Heart right ventricle (tissue), 16 donors: ENCODE measurements at regions not wholly inside any gene's neighbourhood (a gene's known extent, or its start where the extent isn't known, plus 50 kb on each side); places are given as distances from the start of the nearest gene placed in this dataset.

Experiments
- ATAC-seq, 8 donors: fragments of 200-7000 bp; cut with Tn5 transposase; one replicate each; pipeline ENCODE4 v1.9.1; 2020; ENCODE audit warnings: mild to moderate bottlenecking in 8 of 8, moderate library complexity in 8 of 8, moderate number of reproducible peaks in 1 of 8
- DNase-seq, 2 donors: peaks; one replicate each; pipeline ENCODE4 v3.0.0-alpha.2; 2020
- H3K27ac ChIP-seq, 10 donors: fragments of 200-600 bp; sonication (generic) in 2 of 10; one replicate each; pipeline versions ENCODE4 v1.5.0 to v1.8.0; 2020 to 2022; ENCODE audit warnings: mild to moderate bottlenecking in 3 of 10
- H3K27me3 ChIP-seq, 7 donors: fragments of 200-600 bp; one replicate each; pipeline ENCODE4 v1.8.0; 2021 to 2022; ENCODE audit warnings: mild to moderate bottlenecking in 2 of 7
- H3K36me3 ChIP-seq, 9 donors: fragments of 200-600 bp; sonication (generic) in 1 of 9; one replicate each; pipeline versions ENCODE4 v1.5.0 to v1.8.0; 2020 to 2022; ENCODE audit warnings: mild to moderate bottlenecking in 2 of 9
- H3K4me1 ChIP-seq, 9 donors: fragments of 200-600 bp; sonication (generic) in 1 of 9; one replicate each; pipeline versions ENCODE4 v1.5.0 to v1.8.0; 2020 to 2022; ENCODE audit warnings: mild to moderate bottlenecking in 4 of 9
- H3K4me3 ChIP-seq, 10 donors: fragments of 200-600 bp; sonication (generic) in 2 of 10; one replicate each; pipeline versions ENCODE4 v1.5.0 to v1.8.0; 2020 to 2022; ENCODE audit warnings: mild to moderate bottlenecking in 7 of 10, moderate library complexity in 2 of 10
- H3K9me3 ChIP-seq, 11 donors: fragments of 200-600 bp in 10 of 11; sonication (generic) in 2 of 11; one replicate each; pipeline versions ENCODE4 v1.5.0 to v1.8.0; 2013 to 2022; ENCODE audit warnings: mild to moderate bottlenecking in 2 of 11, control low read depth in 1 of 11, moderate library complexity in 1 of 11
- CTCF ChIP-seq, 9 donors: fragments of 200-600 bp; sonication (generic) in 2 of 9; IDR thresholded peaks; one replicate each; pipeline versions ENCODE4 v1.5.0 to v1.8.0; 2021 to 2022; ENCODE audit warnings: antibody characterized with exemption in 9 of 9, mild to moderate bottlenecking in 5 of 9, moderate library complexity in 1 of 9
- WGBS, 2 donors: extraction: QIAGEN DNeasy Blood & Tissue Kit; methylation state at CpG; one replicate each; pipeline ENCODE4 v1.1.7; 2013; ENCODE audit warnings: inconsistent platforms in 1 of 2; 5-methylcytosine and 5-hydroxymethylcytosine counted together
- intact Hi-C, 10 donors: fragments of 100-400 bp; cut with DNase I; formaldehyde crosslinking; loops; one replicate each; pipeline versions ENCODE4 v1.11.1 to v1.14.2; 2022
- donor health status: Arrhythmogenic right ventricular cardiomyopathy.
- donor health status: ischemic (EF 13 %, LVEDD 7.1; RV severe dilation, severe dysfunction).
- donor health status: healthy with polysubstance abuse.
- donor health status: DM: no; HTN: yes; CAD: no.
- donor health status: DM: no; HTN: no; CAD: no.
- donor health status: ischemic (EF 25% LVEDD 6.9; RV normal size, moderate dysfunction).
- donor health status: ischemic (EF 25% LVEDD 5.7; RV mildly dilated, moderate dysfunction).
- donor health status: healthy.
- donor health status: DM: yes; HTN: yes; CAD: no.
- donor health status: Ischemic cardiomyopathy.
- donor health status: ischemic (EF 35%, LVEDD 5.7; RV mildly dilated, moderate dysfunction).
- donor health status: nonischemic (EF 11% LVEDD 7.7; RV severe dilation, severe dysfunction).
- donor health status: DM: yes; HTN: yes; CAD: no.
- donor health status: PGD.
- donor health status: ischemic (EF 29% LVEDD 5.4; RV normal size, mild dysfunction).
- donor health status: nonischemic (EF 23%, LVEDD 6.1; RV moderate dilation, normal function).

GRCh38 chr6:166024252-166024651 is 143.4 kb downstream of the TBXT start:
- Histone ChIP-seq H3K4me1 (peaks cover 0 to 4% (median 0%) of the 10 kb centered on the region in 9 donors), H3K27me3 (peaks cover 0 to 8% (median 0%) of the 10 kb centered on the region in 7 donors), H3K9me3 (peaks cover 0 to 20% (median 0%) of the 10 kb centered on the region in 11 donors), H3K4me3 (no peak overlapping the region), H3K27ac (no peak overlapping the region), H3K36me3 (no peaks in the 10 kb centered on the region)
- 93 to 94% methylated on average over 8 of the region's 8 CpGs for WGBS, 2 donors
- no peak for ATAC-seq
- no peak for TF ChIP-seq CTCF (IDR thresholded peaks at IDR 0.05)
- no peak for DNase-seq
- intact Hi-C loops, result no loop called here

DNA sequence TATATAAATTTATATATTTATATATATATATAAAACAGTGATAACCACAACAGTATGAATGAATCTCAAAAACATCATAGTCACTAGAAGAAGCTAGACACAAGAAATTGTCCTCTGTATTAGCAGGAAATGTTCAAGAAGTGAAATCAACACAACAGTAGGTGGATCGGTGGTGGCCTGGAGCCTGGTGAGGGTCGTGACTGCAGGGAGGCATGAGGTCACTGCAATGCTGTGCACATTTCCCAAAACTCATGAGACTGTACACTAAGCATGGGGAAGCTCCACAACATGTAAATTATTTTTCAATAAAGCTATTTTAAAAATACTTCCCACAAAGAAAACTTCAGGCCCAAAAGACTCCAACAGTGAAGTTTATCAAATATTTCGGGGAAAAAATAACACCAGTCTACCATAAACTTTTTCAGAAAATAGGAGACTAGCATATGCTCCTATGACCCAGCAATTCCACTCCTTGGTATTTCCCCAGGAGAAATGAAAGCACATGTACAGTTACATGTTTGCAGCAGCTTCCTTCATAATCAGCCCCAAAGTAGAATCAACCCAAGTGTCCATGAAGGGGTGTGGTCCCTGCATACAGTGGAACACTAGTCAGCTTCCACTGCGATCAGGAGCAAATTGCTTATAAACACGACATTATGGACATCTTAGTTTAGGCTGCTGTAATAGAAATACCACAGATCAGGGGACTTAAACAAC is 144.2 kb downstream of the TBXT start:
- DNase-seq (no peak), ATAC-seq (no peak)
- no peak overlapping the region for H3K4me3 ChIP-seq
- no peaks in the 10 kb centered on the region for H3K36me3 ChIP-seq
- peaks cover 0 to 24% (median 0%) of the 10 kb centered on the region in 11 donors for H3K9me3 ChIP-seq
- WGBS, 2 donors, result 84 to 86% methylated on average over 5 of the region's 5 CpGs
- peaks cover 0 to 8% (median 0%) of the 10 kb centered on the region in 7 donors for H3K27me3 ChIP-seq
- intact Hi-C loops, result no loop called here
- no peak overlapping the region for H3K27ac ChIP-seq
- TF ChIP-seq CTCF (IDR thresholded peaks at IDR 0.05), result no peak
- H3K4me1 ChIP-seq, result peaks cover 0 to 4% (median 0%) of the 10 kb centered on the region in 9 donors

GRCh38 chr6:166021429-166021828 is 146.2 kb downstream of the TBXT start:
- intact Hi-C loops, result no loop called here
- H3K9me3 ChIP-seq, result peaks cover 0 to 44% (median 10%) of the 10 kb centered on the region in 11 donors

DNA sequence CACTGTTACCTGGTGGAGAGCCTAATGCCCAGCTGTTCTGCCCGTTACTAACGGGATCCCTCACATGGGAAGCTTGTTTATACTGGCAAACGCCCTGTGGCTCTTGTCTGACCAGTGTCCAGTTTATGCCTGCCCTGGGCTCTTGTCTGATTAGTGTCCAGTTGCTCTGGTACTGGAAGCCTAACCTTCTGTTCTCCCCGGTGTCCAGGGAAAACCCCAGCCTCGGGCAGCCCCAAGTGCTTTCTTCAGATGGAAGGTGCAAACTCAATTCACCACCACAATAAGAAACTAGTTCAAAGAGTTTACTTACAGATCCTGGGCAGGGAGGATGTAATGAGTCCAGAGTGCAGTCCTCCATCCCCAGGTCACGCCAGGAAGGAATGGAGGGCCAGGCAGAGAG is 148.4 kb downstream of the TBXT start:
- TF ChIP-seq CTCF (IDR thresholded peaks at IDR 0.05), result no peak
- DNase-seq, result no peak
- peaks cover 0 to 54% (median 11%) of the 10 kb centered on the region in 11 donors for H3K9me3 ChIP-seq
- 74 to 78% methylated on average over 6 of the region's 6 CpGs for WGBS, 2 donors
- intact Hi-C loops, result no loop called here
- ATAC-seq, result no peak
- H3K36me3 ChIP-seq, result no peaks in the 10 kb centered on the region
- no peak overlapping the region for H3K27ac ChIP-seq
- peaks cover 0 to 2% (median 0%) of the 10 kb centered on the region in 7 donors for H3K27me3 ChIP-seq
- no peak overlapping the region for H3K4me3 ChIP-seq
- H3K4me1 ChIP-seq, result no peaks in the 10 kb centered on the region

More at GRCh38 chr6:166021429-166021828, 146.2 kb downstream of the TBXT start:
- Histone ChIP-seq H3K36me3 (no peaks in the 10 kb centered on the region), H3K27me3 (no peaks in the 10 kb centered on the region), H3K4me3 (no peak overlapping the region), H3K27ac (no peak overlapping the region), H3K4me1 (peaks cover 0 to 4% (median 0%) of the 10 kb centered on the region in 9 donors)
- no peak for ATAC-seq
- TF ChIP-seq CTCF (IDR thresholded peaks at IDR 0.05), result no peak
- no peak for DNase-seq
- WGBS, 2 donors, result 84% methylated on average over 3 of the region's 3 CpGs
